ENCODE measurements at regions not wholly inside any gene's neighbourhood (a gene's known extent, or its start where the extent isn't known, plus 50 kb on each side); places are given as distances from the start of the nearest gene placed in this dataset.

- H3K27ac Mint-ChIP-seq, result no peak overlapping the region
- H3K27me3 Mint-ChIP-seq, result no peaks in the 10 kb centered on the region
- H3K9me3 Mint-ChIP-seq, result peaks cover 5% of the 10 kb centered on the region
- no peaks in the 10 kb centered on the region for H3K4me1 Mint-ChIP-seq
- no peak overlapping the region for H3K4me3 Mint-ChIP-seq
- H3K36me3 Mint-ChIP-seq, result no peaks in the 10 kb centered on the region
- DNase-seq (ENCODE audit: low spot score in 2 of 2) (no peak), ATAC-seq (ENCODE audit: low read depth) (no peak)
Measured at GRCh38 chrX:26286836-26287235, 70.9 kb downstream of the MAGEB5 start.
